ENCODE measurements at regions not wholly inside any gene's neighbourhood (a gene's known extent, or its start where the extent isn't known, plus 50 kb on each side); places are given as distances from the start of the nearest gene placed in this dataset.
A peak's percentile ranks its signal among the peaks of the same experiment; 100 is the strongest.

DNA sequence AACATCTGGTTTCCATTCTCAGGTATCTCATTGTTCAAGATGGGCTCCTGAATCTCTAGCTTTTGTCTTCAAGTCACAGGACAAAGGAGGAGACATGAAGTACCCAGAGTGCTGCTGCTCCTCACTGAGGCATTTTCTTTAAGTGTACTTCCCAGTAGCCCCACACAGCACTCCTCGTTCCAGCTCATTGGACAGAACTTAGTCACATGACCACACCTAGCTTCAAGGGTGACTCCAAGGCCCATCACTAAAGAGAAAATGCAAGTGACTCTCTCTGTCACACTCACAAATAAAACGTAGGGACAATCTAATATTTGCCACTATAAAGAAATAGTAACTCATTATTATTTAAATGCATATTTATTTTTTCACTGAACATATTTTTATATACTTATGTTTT, 58.3 kb upstream of the NEUROD6 start:
- H3K4me3 Mint-ChIP-seq (ENCODE audit: unreplicated experiment): no peak overlapping the region
- no peak for TF ChIP-seq CTCF (IDR thresholded peaks at IDR 0.05; ENCODE audit: unreplicated experiment)
- DNase-seq (ENCODE audit: unreplicated experiment): no peak
- H3K27me3 Mint-ChIP-seq (ENCODE audit: insufficient read depth, unreplicated experiment): no peaks in the 10 kb centered on the region
- ChIA-PET CTCF (interaction anchor here (0.7 to 2.6 kb wide), 4 partner anchors 26 to 206 kb away, joined by 4 to 11 read pairs (median 8); no protein-coding TSS in a partner anchor), POLR2A (no interaction called here)
- no peaks in the 10 kb centered on the region for H3K4me1 Mint-ChIP-seq (ENCODE audit: insufficient read depth, unreplicated experiment)
- no peaks in the 10 kb centered on the region for H3K9me3 Mint-ChIP-seq (ENCODE audit: unreplicated experiment)
- no peaks in the 10 kb centered on the region for H3K36me3 Mint-ChIP-seq (ENCODE audit: insufficient read depth, unreplicated experiment)
- no peak overlapping the region for H3K27ac Mint-ChIP-seq (ENCODE audit: low read depth, unreplicated experiment)
- no TSS peak for BruUV-seq (replicated peaks)
- intact Hi-C loops (cut with micrococcal nuclease): no loop called here

GRCh38 chr7:31407178-31407676, 66.7 kb upstream of the NEUROD6 start:
- H3K36me3 Mint-ChIP-seq (ENCODE audit: insufficient read depth, unreplicated experiment): no peaks in the 10 kb centered on the region
- CTCF ChIA-PET: no interaction called here
- POLR2A ChIA-PET: no interaction called here

DNA sequence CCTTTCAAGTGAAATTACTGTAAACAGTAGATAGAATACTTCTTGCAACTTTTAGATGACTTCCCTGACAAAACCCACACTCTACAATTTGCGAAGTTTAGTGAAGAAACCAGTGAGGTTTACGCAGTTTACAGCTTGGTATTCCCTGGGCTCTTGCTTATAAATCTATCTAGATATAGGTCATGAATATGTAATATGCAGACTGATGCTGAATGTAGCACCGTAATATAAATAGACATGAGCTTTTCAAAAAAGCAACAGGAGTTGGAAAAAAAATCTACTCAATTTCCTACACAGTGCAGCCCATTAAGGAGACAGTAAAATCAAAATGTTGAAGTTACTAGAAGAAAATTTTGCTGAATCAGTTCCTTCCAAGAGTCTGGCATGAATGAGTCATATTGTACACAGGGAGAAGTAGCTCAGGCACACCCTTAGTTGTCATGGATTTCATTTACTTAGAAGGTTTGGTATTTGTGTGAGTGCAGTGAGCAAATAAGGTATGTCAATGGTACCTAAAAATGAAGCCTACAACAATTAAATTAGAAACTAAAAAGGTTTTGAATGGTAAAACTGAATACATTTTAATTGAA, 67.7 kb upstream of the NEUROD6 start:
- H3K9me3 Mint-ChIP-seq (ENCODE audit: unreplicated experiment): no peaks in the 10 kb centered on the region
- no TSS peak for BruUV-seq (replicated peaks)
- peak; percentile 60 for DNase-seq (ENCODE audit: unreplicated experiment)
- intact Hi-C loops (cut with micrococcal nuclease): no loop called here
- no peak overlapping the region for H3K4me3 Mint-ChIP-seq (ENCODE audit: unreplicated experiment)
- no peaks in the 10 kb centered on the region for H3K27me3 Mint-ChIP-seq (ENCODE audit: insufficient read depth, unreplicated experiment)
- H3K36me3 Mint-ChIP-seq (ENCODE audit: insufficient read depth, unreplicated experiment): no peaks in the 10 kb centered on the region
- TF ChIP-seq CTCF (IDR thresholded peaks at IDR 0.05; ENCODE audit: unreplicated experiment): no peak
- peak overlapping the region; percentile 77 for H3K27ac Mint-ChIP-seq (ENCODE audit: low read depth, unreplicated experiment)
- CTCF ChIA-PET: interaction anchor here (0.6 to 2.4 kb wide), 4 partner anchors 35 to 1861 kb away, joined by 3 to 10 read pairs (median 4); no protein-coding TSS in a partner anchor
- POLR2A ChIA-PET: interaction anchor here (0.6 to 1.2 kb wide), 2 partner anchors 10 to 17 kb away, joined by 3 read pairs; no protein-coding TSS in a partner anchor
- peaks cover 7% of the 10 kb centered on the region for H3K4me1 Mint-ChIP-seq (ENCODE audit: insufficient read depth, unreplicated experiment)

More at GRCh38 chr7:31407178-31407676, 66.7 kb upstream of the NEUROD6 start:
- H3K27me3 Mint-ChIP-seq (ENCODE audit: insufficient read depth, unreplicated experiment): no peaks in the 10 kb centered on the region
- H3K27ac Mint-ChIP-seq (ENCODE audit: low read depth, unreplicated experiment): no peak overlapping the region
- DNase-seq (ENCODE audit: unreplicated experiment): no peak
- TF ChIP-seq CTCF (IDR thresholded peaks at IDR 0.05; ENCODE audit: unreplicated experiment): no peak
- peaks cover 7% of the 10 kb centered on the region for H3K4me1 Mint-ChIP-seq (ENCODE audit: insufficient read depth, unreplicated experiment)
- no peak overlapping the region for H3K4me3 Mint-ChIP-seq (ENCODE audit: unreplicated experiment)
- H3K9me3 Mint-ChIP-seq (ENCODE audit: unreplicated experiment): no peaks in the 10 kb centered on the region
- no TSS peak for BruUV-seq (replicated peaks)
- intact Hi-C loops (cut with micrococcal nuclease): no loop called here

GRCh38 chr7:31410265-31410664, 69.7 kb upstream of the NEUROD6 start:
- TF ChIP-seq CTCF (IDR thresholded peaks at IDR 0.05; ENCODE audit: unreplicated experiment): no peak
- POLR2A ChIA-PET: no interaction called here
- Mint-ChIP-seq H3K27ac (ENCODE audit: low read depth, unreplicated experiment) (no peak overlapping the region), H3K36me3 (ENCODE audit: insufficient read depth, unreplicated experiment) (no peaks in the 10 kb centered on the region), H3K4me1 (ENCODE audit: insufficient read depth, unreplicated experiment) (peaks cover 7% of the 10 kb centered on the region), H3K9me3 (ENCODE audit: unreplicated experiment) (no peaks in the 10 kb centered on the region), H3K4me3 (ENCODE audit: unreplicated experiment) (no peak overlapping the region), H3K27me3 (ENCODE audit: insufficient read depth, unreplicated experiment) (no peaks in the 10 kb centered on the region)
- intact Hi-C loops (cut with micrococcal nuclease): no loop called here
- BruUV-seq (replicated peaks): no TSS peak
- CTCF ChIA-PET: interaction anchor here (0.8 to 2.4 kb wide), 10 partner anchors 11 to 846 kb away, joined by 3 to 12 read pairs (median 4); no protein-coding TSS in a partner anchor
- DNase-seq (ENCODE audit: unreplicated experiment): no peak

All from MCF 10A (cell line).